ENCODE measurements at regions not wholly inside any gene's neighbourhood (a gene's known extent, or its start where the extent isn't known, plus 50 kb on each side); places are given as distances from the start of the nearest gene placed in this dataset.
"Not testable (repeated sequence)": the region's sequence is repeated elsewhere in the genome, so short reads cannot be mapped to it uniquely, and the experiment has no call there.

GRCh38 chr9:10843151-10843550 is 230.3 kb upstream of the PTPRD start:
- no peak for DNase-seq

GRCh38 chr9:10855847-10856246 is 243.0 kb upstream of the PTPRD start:
- DNase-seq: no peak

DNA sequence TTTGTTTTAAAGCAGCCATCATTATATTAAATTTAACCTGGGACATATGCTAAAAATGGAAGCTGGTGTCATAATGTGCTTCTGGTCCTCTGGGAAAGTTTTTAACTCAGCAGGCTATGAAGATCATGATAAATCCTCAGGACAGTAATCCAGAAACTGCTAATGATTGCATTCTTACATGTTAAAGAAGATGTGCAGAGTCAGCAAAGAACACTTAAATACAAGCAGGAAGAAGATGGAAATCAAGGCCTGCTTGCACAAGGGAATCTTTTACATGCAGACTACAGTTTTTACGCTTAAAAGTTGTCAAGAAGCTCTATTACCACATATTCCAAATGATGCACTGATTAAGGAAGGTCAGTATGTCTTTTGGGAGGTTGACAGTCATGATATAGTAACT is 246.0 kb upstream of the PTPRD start:
- DNase-seq: no peak

- DNase-seq: no peak
Measured at GRCh38 chr9:10863476-10863875, 250.7 kb upstream of the PTPRD start.

- no peak for DNase-seq
Measured at GRCh38 chr9:10867194-10867593, 254.4 kb upstream of the PTPRD start.

- no peak for DNase-seq
Measured at GRCh38 chr9:10869687-10870086, 256.9 kb upstream of the PTPRD start.

- no peak for DNase-seq
Measured at GRCh38 chr9:10873999-10874398, 261.2 kb upstream of the PTPRD start.

DNA sequence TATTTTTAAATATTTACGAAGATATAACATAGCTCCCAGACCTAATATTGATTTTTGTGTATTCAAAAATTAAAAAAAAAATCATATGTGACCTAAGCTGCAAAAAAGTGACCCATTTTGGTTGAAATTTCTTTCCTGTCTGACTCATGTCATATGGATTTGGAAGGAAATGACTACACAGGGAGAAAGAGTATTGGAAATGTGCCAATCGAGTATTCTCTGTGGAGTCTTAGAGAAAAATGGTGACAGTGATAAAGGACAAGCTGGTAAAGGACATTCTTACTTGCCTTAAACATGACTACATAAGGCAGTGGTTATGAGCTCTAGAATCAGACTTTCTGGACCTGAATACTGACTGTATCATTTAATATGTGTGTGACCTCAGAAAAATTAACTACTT is 262.9 kb upstream of the PTPRD start:
- DNase-seq: no peak

DNA sequence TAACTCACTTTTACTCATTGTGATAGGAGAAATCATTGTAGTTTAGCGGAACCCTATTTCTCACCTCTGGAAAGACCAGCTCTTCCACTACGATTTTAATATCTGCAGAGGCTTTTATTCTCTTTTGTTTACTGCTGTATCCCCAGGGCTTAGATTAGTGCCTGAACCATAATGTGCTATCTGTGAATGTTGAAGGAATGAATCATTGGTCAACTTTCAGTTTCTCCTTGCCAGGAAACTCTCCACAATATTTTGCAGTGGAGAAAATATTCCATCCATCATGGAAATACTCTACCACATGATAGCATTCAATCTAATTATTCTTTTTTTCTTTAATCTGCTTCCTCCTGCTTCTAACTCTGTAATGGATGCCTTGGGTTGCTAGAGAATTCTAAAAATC is 263.5 kb upstream of the PTPRD start:
- DNase-seq: no peak

GRCh38 chr9:10890266-10890665 is 277.5 kb upstream of the PTPRD start:
- DNase-seq: not testable (repeated sequence)

GRCh38 chr9:10899509-10899908 is 286.7 kb upstream of the PTPRD start:
- DNase-seq: no peak

GRCh38 chr9:10903969-10904368 is 291.2 kb upstream of the PTPRD start:
- DNase-seq: no peak

DNA sequence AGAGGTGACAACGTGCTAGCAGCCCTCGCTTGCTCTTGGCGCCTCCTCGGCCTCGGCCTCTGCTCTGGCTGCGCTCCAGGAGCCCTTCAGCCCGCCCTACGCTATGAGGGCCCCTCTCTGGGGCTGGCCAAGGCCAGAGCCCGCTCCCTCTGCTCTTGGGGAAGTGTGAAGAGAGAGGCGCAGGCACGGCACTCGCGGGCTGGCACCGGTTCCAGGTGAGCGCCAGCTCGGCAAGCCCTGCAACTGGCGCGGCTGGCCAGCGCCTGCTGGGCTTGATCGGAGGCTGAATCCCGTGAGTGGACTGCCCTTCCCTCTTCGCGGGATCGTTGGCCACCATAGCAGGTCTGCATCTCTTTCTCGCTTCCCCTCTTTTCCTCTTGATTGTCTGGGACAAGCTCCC is 298.0 kb upstream of the PTPRD start:
- DNase-seq: no peak

- DNase-seq: no peak
Measured at GRCh38 chr9:10911373-10911772, 298.6 kb upstream of the PTPRD start.

GRCh38 chr9:10917001-10917400 is 304.2 kb upstream of the PTPRD start:
- DNase-seq: no peak

GRCh38 chr9:10921671-10922070 is 308.9 kb upstream of the PTPRD start:
- DNase-seq: no peak

DNA sequence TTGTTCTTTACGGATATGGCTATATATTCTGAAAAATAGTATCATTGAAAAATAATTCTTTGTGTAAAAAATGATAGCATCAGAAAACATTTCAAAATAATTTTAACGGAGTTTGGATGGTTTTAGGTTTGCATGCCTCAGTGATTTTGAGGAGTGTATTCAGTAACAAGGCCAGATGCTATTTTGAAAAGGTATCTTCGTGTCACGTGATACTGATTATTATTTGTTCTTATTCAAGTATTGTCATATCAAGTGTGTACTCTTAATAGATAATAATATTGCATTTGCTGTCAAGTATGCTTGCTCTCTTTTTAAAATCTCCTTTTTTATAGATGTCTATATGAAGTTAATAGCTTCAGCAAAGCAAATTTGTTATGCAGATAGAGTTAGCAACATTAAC is 313.1 kb upstream of the PTPRD start:
- DNase-seq: no peak

DNA sequence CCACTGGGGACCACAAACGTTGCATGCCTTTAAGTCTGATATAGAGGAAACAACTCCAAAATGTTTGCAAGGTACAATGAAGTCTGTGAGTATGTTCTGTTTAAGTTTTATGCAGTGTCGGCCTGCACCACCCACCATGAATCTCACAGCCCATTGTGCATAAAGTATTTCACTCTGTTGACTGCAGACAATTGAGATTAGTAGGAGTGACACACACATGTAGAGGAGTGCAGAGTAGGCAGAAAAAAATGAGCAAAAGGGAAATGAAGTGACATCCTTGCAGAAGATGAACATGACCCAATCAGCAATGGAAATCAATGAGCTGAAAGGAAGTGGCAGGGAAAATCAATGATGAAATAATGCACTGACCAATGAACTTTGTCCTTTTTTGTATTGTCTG is 315.6 kb upstream of the PTPRD start:
- DNase-seq: no peak

- DNase-seq: no peak
Measured at GRCh38 chr9:10930081-10930480, 317.3 kb upstream of the PTPRD start.

DNA sequence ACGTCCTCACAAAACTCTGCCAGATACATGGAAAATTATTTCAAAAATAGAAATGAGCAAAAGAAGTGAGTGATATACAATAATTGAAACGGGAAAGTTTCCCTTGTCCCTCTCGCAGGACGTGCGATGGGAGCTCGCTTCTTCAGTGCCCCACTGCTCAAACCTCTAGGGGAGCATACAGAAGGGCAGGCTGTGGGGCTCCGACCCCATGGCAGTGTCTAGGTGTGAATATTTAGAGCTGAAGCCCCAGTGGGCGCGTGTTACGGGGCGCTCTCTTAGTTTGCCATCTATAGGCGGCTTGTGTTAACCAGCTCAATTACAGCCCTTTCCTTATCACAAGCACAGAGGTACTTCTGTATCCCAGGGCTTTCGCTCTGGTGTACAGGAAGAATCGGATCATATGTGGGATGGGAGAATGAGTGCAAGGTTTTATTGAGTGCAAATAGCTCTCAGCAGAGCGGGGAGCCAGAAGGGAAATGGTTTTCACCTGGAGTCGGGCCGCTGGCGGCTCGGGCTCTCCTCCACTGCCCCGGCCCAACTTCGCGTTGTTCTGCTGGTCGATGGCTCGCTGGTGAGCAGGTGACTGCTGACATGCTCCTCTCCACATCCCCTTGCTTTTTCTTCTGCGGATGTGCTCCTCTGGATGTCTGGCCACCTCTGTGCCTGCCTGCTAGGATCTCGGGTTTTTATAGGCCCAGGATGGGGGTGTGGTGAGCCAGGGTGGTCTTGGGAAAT is 334.0 kb upstream of the PTPRD start:
- no peak for DNase-seq

GRCh38 chr9:10957878-10958277 is 345.1 kb upstream of the PTPRD start:
- DNase-seq: no peak

GRCh38 chr9:10961883-10962282 is 349.1 kb upstream of the PTPRD start:
- DNase-seq: no peak

DNA sequence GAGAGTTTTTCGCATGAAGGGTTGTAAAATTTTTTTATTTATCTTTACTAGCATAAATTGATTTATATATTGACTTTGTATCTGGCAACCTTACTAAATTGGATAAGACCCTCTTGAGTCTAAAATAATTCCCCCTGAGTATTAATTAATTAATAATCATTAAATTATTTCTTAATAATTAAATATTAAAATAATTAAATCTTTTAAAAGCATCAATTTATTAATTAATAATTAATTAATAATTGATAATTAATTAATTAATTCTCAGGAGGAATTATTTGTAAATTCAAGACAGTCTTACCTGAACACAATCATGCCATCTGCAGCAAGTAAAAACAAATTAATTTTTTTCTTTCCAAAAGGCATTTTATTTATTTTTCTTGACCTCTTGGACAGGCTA is 370.4 kb upstream of the PTPRD start:
- no peak for DNase-seq

- DNase-seq: no peak
Measured at GRCh38 chr9:10999646-11000045, 386.8 kb upstream of the PTPRD start.

DNA sequence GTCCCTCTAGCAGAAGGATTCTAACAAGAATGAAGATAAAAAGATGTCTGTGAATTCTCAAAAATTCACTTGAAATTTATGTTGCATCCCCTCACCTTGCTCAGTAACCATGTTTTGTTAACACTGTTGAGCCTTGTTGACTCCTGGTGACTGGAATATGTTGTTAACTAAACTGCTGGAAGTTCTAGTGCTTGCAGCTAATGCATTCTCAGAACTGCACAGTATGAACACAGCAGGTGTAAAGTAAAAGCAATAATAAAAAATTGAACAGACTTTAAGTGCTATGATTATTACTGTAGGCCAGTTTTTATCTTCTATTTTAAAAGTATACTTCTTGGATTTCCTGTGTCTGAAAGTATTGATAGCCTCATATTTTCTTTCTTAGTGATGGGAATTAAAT is 388.7 kb upstream of the PTPRD start:
- no peak for DNase-seq

DNA sequence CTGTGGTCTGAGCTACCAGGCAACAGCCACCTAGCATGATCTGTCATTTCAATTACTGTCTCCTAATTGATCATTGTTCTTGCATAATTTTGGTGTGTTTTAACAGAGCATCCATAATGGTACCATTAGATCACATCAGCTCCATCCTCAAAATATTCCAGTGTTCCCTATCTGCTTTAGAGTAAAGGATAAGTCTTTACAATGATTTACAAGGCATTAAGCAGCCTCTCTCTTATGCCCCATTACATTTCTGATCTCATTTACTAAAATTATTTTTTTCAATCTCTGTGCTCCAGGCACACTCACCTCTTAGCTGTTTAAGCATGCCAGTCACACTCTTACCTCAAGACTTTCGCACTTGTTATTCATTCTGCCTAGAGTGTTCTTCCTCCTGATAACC is 389.9 kb upstream of the PTPRD start:
- DNase-seq: no peak

All from GF-D8 (cell line).